Liver (tissue), 8 donors: ENCODE measurements at regions not wholly inside any gene's neighbourhood (a gene's known extent, or its start where the extent isn't known, plus 50 kb on each side); places are given as distances from the start of the nearest gene placed in this dataset.

ENCODE experiments used
- DNase-seq: peaks from one replicate; pipeline ENCODE4 v3.0.0-alpha.2; 2017; ENCODE audit warnings: low spot score
- H3K27ac ChIP-seq, 2 donors: one replicate each; pipeline ENCODE4 v1.7.0; 2013; ENCODE audit warnings: inconsistent platforms in 2 of 2, low read length in 2 of 2, control low read depth in 1 of 2, low read depth in 1 of 2, mild to moderate bottlenecking in 1 of 2
- H3K27me3 ChIP-seq, 4 donors: one replicate each; pipeline versions ENCODE4 v1.6.1 to v1.7.0; 2013; ENCODE audit warnings: low read length in 3 of 4, inconsistent platforms in 1 of 4, mild to moderate bottlenecking in 1 of 4, moderate library complexity in 1 of 4; ENCODE audit not compliant: control insufficient read depth in 4 of 4, insufficient read depth in 4 of 4
- H3K36me3 ChIP-seq, 4 donors: one replicate each; pipeline versions ENCODE4 v1.6.1 to v1.7.0; 2013; ENCODE audit warnings: low read length in 3 of 4, mild to moderate bottlenecking in 3 of 4, low read depth in 1 of 4, moderate library complexity in 1 of 4; ENCODE audit not compliant: control insufficient read depth in 4 of 4, insufficient read depth in 3 of 4
- H3K4me1 ChIP-seq, 4 donors: one replicate each; pipeline versions ENCODE4 v1.6.1 to v1.7.0; 2013; ENCODE audit warnings: low read length in 3 of 4, mild to moderate bottlenecking in 3 of 4, moderate library complexity in 1 of 4; ENCODE audit not compliant: control insufficient read depth in 4 of 4, insufficient read depth in 4 of 4
- H3K4me3 ChIP-seq, 3 donors: one replicate each; pipeline versions ENCODE4 v1.6.1 to v1.7.0; 2013; ENCODE audit warnings: low read length in 3 of 3, control low read depth in 1 of 3, low read depth in 1 of 3, mild to moderate bottlenecking in 1 of 3
- H3K9ac ChIP-seq, 2 donors: one replicate each; pipeline ENCODE4 v1.7.0; 2013; ENCODE audit warnings: low read length in 2 of 2, mild to moderate bottlenecking in 2 of 2, moderate library complexity in 2 of 2, control low read depth in 1 of 2, low read depth in 1 of 2
- H3K9me3 ChIP-seq, 4 donors: one replicate each; pipeline versions ENCODE4 v1.6.1 to v1.7.0; 2013; ENCODE audit warnings: low read length in 3 of 4; ENCODE audit not compliant: control insufficient read depth in 4 of 4
- EGR1 ChIP-seq, 2 donors: IDR thresholded peaks; 2 replicates each; pipeline ENCODE4 v1.6.1; 2016 to 2018; ENCODE audit warnings: antibody characterized with exemption in 2 of 2, low read depth in 2 of 2
- FOXA1 ChIP-seq: IDR thresholded peaks from 2 replicates; pipeline ENCODE4 v1.6.1; 2016; ENCODE audit warnings: antibody characterized with exemption
- FOXA2 ChIP-seq: IDR thresholded peaks from 2 replicates; pipeline ENCODE4 v1.6.1; 2016; ENCODE audit warnings: antibody characterized with exemption
- GABPA ChIP-seq, 2 donors: IDR thresholded peaks in 1 of 2; conservative IDR thresholded peaks in 1 of 2; 2 replicates each; pipeline ENCODE4 v1.6.1; 2016; ENCODE audit warnings: antibody characterized with exemption in 2 of 2, mild to moderate bottlenecking in 1 of 2, moderate library complexity in 1 of 2
- HNF4A ChIP-seq, 2 donors: conservative IDR thresholded peaks; 2 replicates each; pipeline ENCODE4 v1.6.1; 2016; ENCODE audit warnings: antibody characterized with exemption in 2 of 2, mild to moderate bottlenecking in 2 of 2
- HNF4G ChIP-seq: IDR thresholded peaks from 2 replicates; pipeline ENCODE4 v1.6.1; 2016; ENCODE audit warnings: antibody characterized with exemption
- NR2F2 ChIP-seq: IDR thresholded peaks from 2 replicates; pipeline ENCODE4 v1.6.1; 2016; ENCODE audit warnings: antibody characterized with exemption
- RAD21 ChIP-seq, 2 donors: IDR thresholded peaks; 2 replicates each; pipeline ENCODE4 v1.6.1; 2016; ENCODE audit warnings: antibody characterized with exemption in 2 of 2, mild to moderate bottlenecking in 2 of 2
- SP1 ChIP-seq: IDR thresholded peaks from 2 replicates; pipeline ENCODE4 v1.6.1; 2018; ENCODE audit warnings: antibody characterized with exemption, mild to moderate bottlenecking
- YY1 ChIP-seq: IDR thresholded peaks from 2 replicates; pipeline ENCODE4 v1.6.1; 2016; ENCODE audit warnings: antibody characterized with exemption, mild to moderate bottlenecking
- WGBS: extraction: QIAGEN DNeasy Blood & Tissue Kit; methylation state at CpG from one replicate; pipeline ENCODE4 v1.1.7; 2013; 5-methylcytosine and 5-hydroxymethylcytosine counted together
- TF ChIP-seq, protein P1 (sequence below): fragments of 150-350 bp; IDR thresholded peaks from 2 replicates; pipeline ENCODE4 v1.5.1; 2017; ENCODE audit warnings: improper control_type of control experiment, low read depth, low read length; ENCODE audit not compliant: missing input control
- TF ChIP-seq, protein P2 (sequence below): IDR thresholded peaks from 2 replicates; pipeline ENCODE4 v1.6.1; 2016; ENCODE audit warnings: antibody characterized with exemption
- TF ChIP-seq, protein P3 (sequence below): IDR thresholded peaks from 2 replicates; pipeline ENCODE4 v1.6.1; 2016; ENCODE audit warnings: antibody characterized with exemption
- TF ChIP-seq, protein P4 (sequence below): IDR thresholded peaks from 2 replicates; pipeline ENCODE4 v1.6.1; 2016; ENCODE audit warnings: antibody characterized with exemption
- TF ChIP-seq, protein P5 (sequence below): IDR thresholded peaks from 2 replicates; pipeline ENCODE4 v1.6.1; 2016; ENCODE audit warnings: antibody characterized with exemption, mild to moderate bottlenecking
- donor health status: healthy.
- donor health status: healthy.
- donor health status: healthy.
- donor health status: healthy.
- donor health status: healthy.

DNA sequence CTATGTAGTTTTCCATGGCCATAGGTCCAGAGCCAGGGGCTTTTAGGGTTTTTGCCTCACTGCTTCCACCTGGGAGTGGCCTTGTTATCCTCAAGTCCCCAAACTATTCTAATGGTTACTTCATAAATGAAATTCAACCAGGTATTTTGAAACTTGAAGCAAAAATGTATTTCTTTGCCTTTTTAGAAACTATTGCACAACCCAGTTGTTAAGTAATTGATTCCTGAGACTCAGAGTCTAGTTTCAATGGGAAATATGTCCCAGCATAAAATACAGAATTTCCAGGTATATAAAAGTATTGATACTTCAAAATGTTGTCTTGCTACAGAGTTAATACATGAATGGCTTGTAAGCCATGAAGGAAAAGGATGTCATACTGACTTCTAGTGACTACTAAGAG is 456.2 kb upstream of the DAB2 start:
- Histone ChIP-seq H3K9ac (no peak overlapping the region), H3K27ac (no peak overlapping the region), H3K9me3 (no peaks in the 10 kb centered on the region), H3K4me3 (no peak overlapping the region), H3K36me3 (no peaks in the 10 kb centered on the region), H3K4me1 (no peaks in the 10 kb centered on the region), H3K27me3 (no peaks in the 10 kb centered on the region)
- no peak for DNase-seq
- TF ChIP-seq FOXA2: no peak
- no peak for TF ChIP-seq SP1

DNA sequence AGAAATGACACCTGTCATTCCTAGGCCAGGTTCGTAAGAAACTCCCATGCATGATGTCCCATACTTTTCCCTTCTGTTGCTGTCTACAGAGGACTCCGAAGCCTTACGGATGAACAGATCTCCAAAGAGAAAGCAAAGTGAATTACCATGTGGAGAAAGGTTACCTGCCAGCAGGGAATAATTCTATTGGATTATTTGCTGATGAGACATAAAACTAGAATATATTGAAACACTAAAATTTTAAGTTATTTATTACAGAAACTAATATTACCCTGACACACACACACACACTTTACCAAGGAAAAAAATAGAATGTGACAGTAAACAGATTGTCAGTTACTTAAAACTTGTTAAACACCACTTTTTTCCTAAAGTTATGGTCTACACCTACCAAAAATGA is 452.7 kb upstream of the DAB2 start:
- Histone ChIP-seq H3K9me3 (no peaks in the 10 kb centered on the region), H3K36me3 (no peaks in the 10 kb centered on the region), H3K4me1 (no peaks in the 10 kb centered on the region), H3K27ac (no peak overlapping the region), H3K9ac (no peak overlapping the region), H3K4me3 (no peak overlapping the region), H3K27me3 (no peaks in the 10 kb centered on the region)
- WGBS: 94% methylated on average over 3 of the region's 3 CpGs
- no peak for TF ChIP-seq YY1
- TF ChIP-seq, protein P1, sequence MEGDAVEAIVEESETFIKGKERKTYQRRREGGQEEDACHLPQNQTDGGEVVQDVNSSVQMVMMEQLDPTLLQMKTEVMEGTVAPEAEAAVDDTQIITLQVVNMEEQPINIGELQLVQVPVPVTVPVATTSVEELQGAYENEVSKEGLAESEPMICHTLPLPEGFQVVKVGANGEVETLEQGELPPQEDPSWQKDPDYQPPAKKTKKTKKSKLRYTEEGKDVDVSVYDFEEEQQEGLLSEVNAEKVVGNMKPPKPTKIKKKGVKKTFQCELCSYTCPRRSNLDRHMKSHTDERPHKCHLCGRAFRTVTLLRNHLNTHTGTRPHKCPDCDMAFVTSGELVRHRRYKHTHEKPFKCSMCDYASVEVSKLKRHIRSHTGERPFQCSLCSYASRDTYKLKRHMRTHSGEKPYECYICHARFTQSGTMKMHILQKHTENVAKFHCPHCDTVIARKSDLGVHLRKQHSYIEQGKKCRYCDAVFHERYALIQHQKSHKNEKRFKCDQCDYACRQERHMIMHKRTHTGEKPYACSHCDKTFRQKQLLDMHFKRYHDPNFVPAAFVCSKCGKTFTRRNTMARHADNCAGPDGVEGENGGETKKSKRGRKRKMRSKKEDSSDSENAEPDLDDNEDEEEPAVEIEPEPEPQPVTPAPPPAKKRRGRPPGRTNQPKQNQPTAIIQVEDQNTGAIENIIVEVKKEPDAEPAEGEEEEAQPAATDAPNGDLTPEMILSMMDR: no peak
- DNase-seq: no peak

DNA sequence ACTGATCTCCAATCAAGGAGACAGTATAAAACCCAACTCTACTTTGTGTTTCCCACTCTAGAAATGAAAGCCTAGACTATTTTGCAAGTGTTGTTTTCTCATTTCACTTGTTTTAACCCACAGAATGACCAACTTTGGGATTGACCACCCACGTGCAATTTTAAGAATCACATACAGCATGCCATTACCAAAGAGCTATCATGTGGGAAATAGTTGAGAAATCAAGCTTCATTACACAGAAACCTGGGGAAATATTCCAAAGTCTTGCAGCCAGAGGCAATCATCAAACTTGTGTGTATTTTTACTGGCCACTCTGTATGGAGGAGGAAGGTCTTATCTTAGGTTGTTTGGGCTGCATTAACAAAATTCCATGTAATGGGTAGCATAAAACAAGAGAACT is 451.4 kb upstream of the DAB2 start:
- no peaks in the 10 kb centered on the region for H3K4me1 ChIP-seq
- no peak overlapping the region for H3K27ac ChIP-seq
- H3K4me3 ChIP-seq: no peak overlapping the region
- no peak overlapping the region for H3K9ac ChIP-seq
- H3K27me3 ChIP-seq: no peaks in the 10 kb centered on the region
- TF ChIP-seq SP1: no peak
- TF ChIP-seq FOXA2: no peak
- TF ChIP-seq YY1: no peak
- TF ChIP-seq HNF4A (conservative IDR thresholded peaks at IDR 0.05): no peak
- TF ChIP-seq NR2F2: no peak
- TF ChIP-seq, protein P2, sequence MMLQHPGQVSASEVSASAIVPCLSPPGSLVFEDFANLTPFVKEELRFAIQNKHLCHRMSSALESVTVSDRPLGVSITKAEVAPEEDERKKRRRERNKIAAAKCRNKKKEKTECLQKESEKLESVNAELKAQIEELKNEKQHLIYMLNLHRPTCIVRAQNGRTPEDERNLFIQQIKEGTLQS: no peak
- TF ChIP-seq, protein P3, sequence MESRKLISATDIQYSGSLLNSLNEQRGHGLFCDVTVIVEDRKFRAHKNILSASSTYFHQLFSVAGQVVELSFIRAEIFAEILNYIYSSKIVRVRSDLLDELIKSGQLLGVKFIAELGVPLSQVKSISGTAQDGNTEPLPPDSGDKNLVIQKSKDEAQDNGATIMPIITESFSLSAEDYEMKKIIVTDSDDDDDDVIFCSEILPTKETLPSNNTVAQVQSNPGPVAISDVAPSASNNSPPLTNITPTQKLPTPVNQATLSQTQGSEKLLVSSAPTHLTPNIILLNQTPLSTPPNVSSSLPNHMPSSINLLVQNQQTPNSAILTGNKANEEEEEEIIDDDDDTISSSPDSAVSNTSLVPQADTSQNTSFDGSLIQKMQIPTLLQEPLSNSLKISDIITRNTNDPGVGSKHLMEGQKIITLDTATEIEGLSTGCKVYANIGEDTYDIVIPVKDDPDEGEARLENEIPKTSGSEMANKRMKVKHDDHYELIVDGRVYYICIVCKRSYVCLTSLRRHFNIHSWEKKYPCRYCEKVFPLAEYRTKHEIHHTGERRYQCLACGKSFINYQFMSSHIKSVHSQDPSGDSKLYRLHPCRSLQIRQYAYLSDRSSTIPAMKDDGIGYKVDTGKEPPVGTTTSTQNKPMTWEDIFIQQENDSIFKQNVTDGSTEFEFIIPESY: no peak
- TF ChIP-seq, protein P1: no peak
- TF ChIP-seq RAD21 (IDR thresholded peaks at IDR 0.05): no peak
- no peak for TF ChIP-seq GABPA (IDR thresholded peaks at IDR 0.05 in 1 of 2, conservative IDR thresholded peaks at IDR 0.05 in 1 of 2)
- TF ChIP-seq, protein P4, sequence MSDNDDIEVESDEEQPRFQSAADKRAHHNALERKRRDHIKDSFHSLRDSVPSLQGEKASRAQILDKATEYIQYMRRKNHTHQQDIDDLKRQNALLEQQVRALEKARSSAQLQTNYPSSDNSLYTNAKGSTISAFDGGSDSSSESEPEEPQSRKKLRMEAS: no peak
- TF ChIP-seq, protein P5, sequence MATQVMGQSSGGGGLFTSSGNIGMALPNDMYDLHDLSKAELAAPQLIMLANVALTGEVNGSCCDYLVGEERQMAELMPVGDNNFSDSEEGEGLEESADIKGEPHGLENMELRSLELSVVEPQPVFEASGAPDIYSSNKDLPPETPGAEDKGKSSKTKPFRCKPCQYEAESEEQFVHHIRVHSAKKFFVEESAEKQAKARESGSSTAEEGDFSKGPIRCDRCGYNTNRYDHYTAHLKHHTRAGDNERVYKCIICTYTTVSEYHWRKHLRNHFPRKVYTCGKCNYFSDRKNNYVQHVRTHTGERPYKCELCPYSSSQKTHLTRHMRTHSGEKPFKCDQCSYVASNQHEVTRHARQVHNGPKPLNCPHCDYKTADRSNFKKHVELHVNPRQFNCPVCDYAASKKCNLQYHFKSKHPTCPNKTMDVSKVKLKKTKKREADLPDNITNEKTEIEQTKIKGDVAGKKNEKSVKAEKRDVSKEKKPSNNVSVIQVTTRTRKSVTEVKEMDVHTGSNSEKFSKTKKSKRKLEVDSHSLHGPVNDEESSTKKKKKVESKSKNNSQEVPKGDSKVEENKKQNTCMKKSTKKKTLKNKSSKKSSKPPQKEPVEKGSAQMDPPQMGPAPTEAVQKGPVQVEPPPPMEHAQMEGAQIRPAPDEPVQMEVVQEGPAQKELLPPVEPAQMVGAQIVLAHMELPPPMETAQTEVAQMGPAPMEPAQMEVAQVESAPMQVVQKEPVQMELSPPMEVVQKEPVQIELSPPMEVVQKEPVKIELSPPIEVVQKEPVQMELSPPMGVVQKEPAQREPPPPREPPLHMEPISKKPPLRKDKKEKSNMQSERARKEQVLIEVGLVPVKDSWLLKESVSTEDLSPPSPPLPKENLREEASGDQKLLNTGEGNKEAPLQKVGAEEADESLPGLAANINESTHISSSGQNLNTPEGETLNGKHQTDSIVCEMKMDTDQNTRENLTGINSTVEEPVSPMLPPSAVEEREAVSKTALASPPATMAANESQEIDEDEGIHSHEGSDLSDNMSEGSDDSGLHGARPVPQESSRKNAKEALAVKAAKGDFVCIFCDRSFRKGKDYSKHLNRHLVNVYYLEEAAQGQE: no peak
- TF ChIP-seq FOXA1: no peak
- no peak for TF ChIP-seq EGR1 (IDR thresholded peaks at IDR 0.05; ENCODE audit: low read depth in 2 of 2)
- TF ChIP-seq HNF4G: no peak
- no peaks in the 10 kb centered on the region for H3K9me3 ChIP-seq
- no peak for DNase-seq
- WGBS: 81% methylated on average over 1 of the region's 1 CpG
- no peaks in the 10 kb centered on the region for H3K36me3 ChIP-seq
